OCI-LY7 (cell line): ENCODE measurements at regions not wholly inside any gene's neighbourhood (a gene's known extent, or its start where the extent isn't known, plus 50 kb on each side); places are given as distances from the start of the nearest gene placed in this dataset.
A peak's percentile ranks its signal among the peaks of the same experiment; 100 is the strongest.

Experiments used
- BruUV-seq: library from RNA; stranded (reverse); fragments of 400-500 nt; replicated peaks from 2 replicates; lab custom pipeline; 2021; lab: Mats Ljungman, UMichigan
- CTCF ChIA-PET: fragments of 300-600 bp; sonication (Branson Sonifier 250); formaldehyde crosslinking; loops from one replicate; lab custom pipeline; 2022; ENCODE audit warnings: antibody characterized with exemption; ENCODE audit not compliant: unreplicated experiment; lab: Charles Lee
- POLR2A ChIA-PET: fragments of 300-600 bp; sonication (Branson Sonifier 250); formaldehyde crosslinking; loops from one replicate; lab custom pipeline; 2022; ENCODE audit warnings: antibody characterized with exemption; lab: Charles Lee
- DNase-seq: peaks from one replicate; pipeline ENCODE4 v3.0.0-alpha.2; 2015; ENCODE audit warnings: low spot score
- H2AFZ ChIP-seq: fragments of 200-600 bp; sonication (generic), shearing (Covaris generic); 2 replicates; pipeline ENCODE4 v1.6.1; 2014; ENCODE audit warnings: mild to moderate bottlenecking, antibody characterized with exemption, low read length, moderate library complexity
- H3K27ac ChIP-seq: fragments of 200-600 bp; sonication (generic); 2 replicates; pipeline ENCODE4 v1.5.1; 2014; ENCODE audit warnings: mixed run types, low read depth, mild to moderate bottlenecking, moderate library complexity, low read length, inconsistent platforms; ENCODE audit not compliant: poor library complexity, severe bottlenecking
- H3K36me3 ChIP-seq: fragments of 200-600 bp; sonication (generic); 2 replicates; pipeline ENCODE4 v1.6.1; 2014; ENCODE audit warnings: mild to moderate bottlenecking, antibody characterized with exemption, low read length, moderate library complexity, mixed read lengths; ENCODE audit not compliant: insufficient read depth
- H3K4me1 ChIP-seq: fragments of 200-600 bp; sonication (generic); 2 replicates; pipeline ENCODE4 v1.5.1; 2014; ENCODE audit warnings: mild to moderate bottlenecking, low read length; ENCODE audit not compliant: insufficient read depth, poor library complexity, severe bottlenecking
- H3K4me2 ChIP-seq: fragments of 200-600 bp; sonication (generic); 2 replicates; pipeline ENCODE4 v1.6.1; 2014; ENCODE audit warnings: mild to moderate bottlenecking, low read length
- H3K4me3 ChIP-seq: fragments of 200-600 bp; sonication (generic); 2 replicates; pipeline ENCODE4 v1.5.1; 2014; ENCODE audit warnings: mild to moderate bottlenecking, low read depth, low read length; ENCODE audit not compliant: poor library complexity, severe bottlenecking
- H3K79me2 ChIP-seq: fragments of 200-600 bp; sonication (generic); 2 replicates; pipeline ENCODE4 v1.6.1; 2016; ENCODE audit warnings: low read depth, mild to moderate bottlenecking, low read length, moderate library complexity, mixed read lengths; ENCODE audit not compliant: insufficient read depth
- H3K9me2 ChIP-seq: fragments of 200-600 bp; sonication (generic); 2 replicates; pipeline ENCODE4 v1.6.1; 2016; ENCODE audit warnings: mild to moderate bottlenecking, low read length, mixed read lengths; ENCODE audit not compliant: insufficient read depth
- H3K9me3 ChIP-seq: fragments of 200-600 bp; sonication (generic); 2 replicates; pipeline ENCODE4 v1.6.1; 2014; ENCODE audit warnings: mild to moderate bottlenecking, mixed run types, low read length, mixed read lengths
- H4K20me1 ChIP-seq: fragments of 200-600 bp; sonication (generic); 2 replicates; pipeline ENCODE4 v1.6.1; 2014; ENCODE audit warnings: mild to moderate bottlenecking, antibody characterized with exemption, low read length, moderate library complexity, mixed read lengths; ENCODE audit not compliant: insufficient read depth
- EZH2phosphoT487 ChIP-seq: fragments of 200-600 bp; sonication (generic); IDR thresholded peaks from 2 replicates; pipeline ENCODE4 v1.6.1; 2018; ENCODE audit warnings: low read depth, borderline replicate concordance, mild to moderate bottlenecking, mixed run types, antibody characterized with exemption, low read length, moderate library complexity, mixed read lengths
- intact Hi-C: fragments of 100-400 bp; cut with micrococcal nuclease; formaldehyde crosslinking; loops from one replicate; pipeline ENCODE4 v1.10.0; 2022; ENCODE audit not compliant: unreplicated experiment
- TF ChIP-seq, protein P1 (sequence below): fragments of 200-600 bp; sonication (generic); conservative IDR thresholded peaks from 2 replicates; pipeline ENCODE4 v1.5.1; 2014; ENCODE audit warnings: mild to moderate bottlenecking, antibody characterized with exemption, low read length, moderate library complexity, mixed read lengths

DNA sequence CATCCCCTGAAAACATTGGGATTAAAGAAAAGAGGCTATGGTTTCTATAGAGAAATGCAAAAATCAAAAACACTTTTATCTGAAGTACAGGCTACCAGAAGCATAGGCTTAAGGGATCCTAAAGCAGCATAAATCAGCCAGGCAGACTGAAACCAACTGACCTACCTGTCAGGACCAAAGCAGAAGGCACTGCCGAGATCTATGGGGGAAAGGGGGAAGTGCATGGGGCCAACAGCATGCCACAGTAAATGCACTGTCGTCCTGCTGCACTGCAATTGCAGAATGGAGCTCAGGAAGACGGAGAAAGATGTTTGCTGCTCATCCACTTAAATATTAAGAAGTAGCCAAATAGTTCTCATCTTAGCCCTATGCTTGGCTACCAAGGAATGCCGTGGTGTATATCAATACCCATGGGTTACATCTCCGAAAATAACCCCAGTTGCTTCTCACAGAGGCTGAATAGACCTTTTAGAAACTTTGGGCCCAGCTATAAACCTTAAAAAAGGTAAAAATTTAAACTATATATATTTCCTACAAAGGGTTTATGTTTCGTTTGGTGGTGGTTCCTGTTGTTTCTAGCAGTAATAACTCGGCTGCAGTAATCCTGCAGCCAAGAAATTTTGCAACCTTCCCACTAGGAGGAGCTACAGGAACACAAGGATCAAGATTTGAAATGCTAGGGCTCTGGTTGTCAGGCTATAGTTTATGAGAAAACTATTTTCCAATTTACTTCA is 312.2 kb upstream of the DIAPH2 start:
- CTCF ChIA-PET, result no interaction called here
- no peaks in the 10 kb centered on the region for H3K4me1 ChIP-seq
- no peak overlapping the region for H3K4me3 ChIP-seq
- POLR2A ChIA-PET, result no interaction called here
- H2AFZ ChIP-seq, result no peak overlapping the region
- intact Hi-C loops, result no loop called here
- no peaks in the 10 kb centered on the region for H3K36me3 ChIP-seq
- no peak overlapping the region for H3K27ac ChIP-seq
- BruUV-seq, result no TSS peak
- H3K9me2 ChIP-seq, result no peaks in the 10 kb centered on the region
- TF ChIP-seq, protein P1, sequence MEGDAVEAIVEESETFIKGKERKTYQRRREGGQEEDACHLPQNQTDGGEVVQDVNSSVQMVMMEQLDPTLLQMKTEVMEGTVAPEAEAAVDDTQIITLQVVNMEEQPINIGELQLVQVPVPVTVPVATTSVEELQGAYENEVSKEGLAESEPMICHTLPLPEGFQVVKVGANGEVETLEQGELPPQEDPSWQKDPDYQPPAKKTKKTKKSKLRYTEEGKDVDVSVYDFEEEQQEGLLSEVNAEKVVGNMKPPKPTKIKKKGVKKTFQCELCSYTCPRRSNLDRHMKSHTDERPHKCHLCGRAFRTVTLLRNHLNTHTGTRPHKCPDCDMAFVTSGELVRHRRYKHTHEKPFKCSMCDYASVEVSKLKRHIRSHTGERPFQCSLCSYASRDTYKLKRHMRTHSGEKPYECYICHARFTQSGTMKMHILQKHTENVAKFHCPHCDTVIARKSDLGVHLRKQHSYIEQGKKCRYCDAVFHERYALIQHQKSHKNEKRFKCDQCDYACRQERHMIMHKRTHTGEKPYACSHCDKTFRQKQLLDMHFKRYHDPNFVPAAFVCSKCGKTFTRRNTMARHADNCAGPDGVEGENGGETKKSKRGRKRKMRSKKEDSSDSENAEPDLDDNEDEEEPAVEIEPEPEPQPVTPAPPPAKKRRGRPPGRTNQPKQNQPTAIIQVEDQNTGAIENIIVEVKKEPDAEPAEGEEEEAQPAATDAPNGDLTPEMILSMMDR, result peak; percentile 66
- TF ChIP-seq EZH2phosphoT487, result no peak
- no peaks in the 10 kb centered on the region for H4K20me1 ChIP-seq
- H3K9me3 ChIP-seq, result no peaks in the 10 kb centered on the region
- no peak overlapping the region for H3K4me2 ChIP-seq
- H3K79me2 ChIP-seq, result no peaks in the 10 kb centered on the region
- DNase-seq, result peak; percentile 21

DNA sequence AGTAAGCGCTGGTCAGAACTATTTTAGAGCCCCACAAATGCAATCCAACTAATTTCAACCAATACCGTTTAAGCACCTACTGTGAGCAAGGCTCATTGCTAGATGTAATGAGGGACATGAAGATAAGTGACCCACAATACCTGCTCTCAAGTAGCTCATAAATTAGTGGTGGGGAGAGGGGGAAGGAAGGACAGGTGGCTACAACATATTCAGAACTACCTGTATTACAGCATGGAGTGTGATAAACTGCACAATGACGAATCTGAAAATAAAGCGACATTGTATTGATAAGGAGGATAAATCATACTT is 311.6 kb upstream of the DIAPH2 start:
- CTCF ChIA-PET, result no interaction called here
- no peak overlapping the region for H3K4me3 ChIP-seq
- DNase-seq, result no peak
- H3K9me2 ChIP-seq, result no peaks in the 10 kb centered on the region
- no peaks in the 10 kb centered on the region for H3K36me3 ChIP-seq
- H3K9me3 ChIP-seq, result no peaks in the 10 kb centered on the region
- BruUV-seq, result no TSS peak
- POLR2A ChIA-PET, result no interaction called here
- no peak for TF ChIP-seq EZH2phosphoT487
- TF ChIP-seq, protein P1, result no peak
- H4K20me1 ChIP-seq, result no peaks in the 10 kb centered on the region
- H3K27ac ChIP-seq, result no peak overlapping the region
- H2AFZ ChIP-seq, result no peak overlapping the region
- H3K4me2 ChIP-seq, result no peak overlapping the region
- intact Hi-C loops, result no loop called here
- H3K4me1 ChIP-seq, result no peaks in the 10 kb centered on the region
- no peaks in the 10 kb centered on the region for H3K79me2 ChIP-seq

DNA sequence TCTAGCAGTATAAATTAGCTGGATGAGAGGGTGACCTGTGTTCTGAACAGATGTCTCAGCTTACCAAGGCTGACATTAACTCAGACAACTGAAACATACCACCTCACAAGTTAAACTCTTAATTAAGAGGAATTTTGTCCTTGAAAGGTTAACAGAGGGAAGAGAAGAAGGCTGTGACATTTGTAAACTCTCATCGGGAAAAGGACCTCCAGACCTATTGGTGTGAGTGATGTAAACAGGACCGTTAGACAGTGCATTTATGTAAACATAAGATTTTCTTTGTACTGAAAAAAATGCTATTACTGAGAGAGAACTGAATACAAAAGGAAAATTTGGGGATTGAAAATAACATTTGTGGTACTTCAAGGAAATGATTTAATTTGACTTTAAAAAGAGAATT is 308.4 kb upstream of the DIAPH2 start:
- CTCF ChIA-PET, result no interaction called here
- Histone ChIP-seq H3K36me3 (no peaks in the 10 kb centered on the region), H3K27ac (no peak overlapping the region), H3K4me1 (no peaks in the 10 kb centered on the region), H2AFZ (no peak overlapping the region), H3K79me2 (no peaks in the 10 kb centered on the region), H3K9me2 (no peaks in the 10 kb centered on the region), H4K20me1 (no peaks in the 10 kb centered on the region), H3K4me2 (no peak overlapping the region), H3K9me3 (no peaks in the 10 kb centered on the region), H3K4me3 (no peak overlapping the region)
- TF ChIP-seq, protein P1, result no peak
- TF ChIP-seq EZH2phosphoT487, result no peak
- BruUV-seq, result no TSS peak
- intact Hi-C loops, result no loop called here
- DNase-seq, result no peak
- POLR2A ChIA-PET, result no interaction called here
